ENCODE measurements at regions not wholly inside any gene's neighbourhood (a gene's known extent, or its start where the extent isn't known, plus 50 kb on each side); places are given as distances from the start of the nearest gene placed in this dataset.

DNA sequence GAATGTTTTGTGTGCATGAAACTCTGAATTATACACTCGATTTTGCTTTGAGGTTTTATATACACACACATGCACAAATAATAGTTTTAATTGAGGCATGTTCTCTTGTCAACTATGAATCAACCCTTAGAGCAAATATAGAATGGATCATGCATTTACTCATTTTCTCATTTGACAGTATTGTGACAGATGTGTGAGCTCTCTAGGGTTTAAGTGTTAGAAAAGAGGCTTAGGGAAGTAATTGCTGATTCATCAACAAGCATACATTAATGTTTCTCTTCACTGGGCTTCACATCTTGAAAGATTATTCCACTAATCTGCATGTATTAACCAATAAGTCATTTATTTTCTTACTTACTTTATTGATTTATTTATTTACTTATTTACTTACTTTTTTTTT is 1356.8 kb upstream of the ACO1 start:
- TF ChIP-seq, protein P1, sequence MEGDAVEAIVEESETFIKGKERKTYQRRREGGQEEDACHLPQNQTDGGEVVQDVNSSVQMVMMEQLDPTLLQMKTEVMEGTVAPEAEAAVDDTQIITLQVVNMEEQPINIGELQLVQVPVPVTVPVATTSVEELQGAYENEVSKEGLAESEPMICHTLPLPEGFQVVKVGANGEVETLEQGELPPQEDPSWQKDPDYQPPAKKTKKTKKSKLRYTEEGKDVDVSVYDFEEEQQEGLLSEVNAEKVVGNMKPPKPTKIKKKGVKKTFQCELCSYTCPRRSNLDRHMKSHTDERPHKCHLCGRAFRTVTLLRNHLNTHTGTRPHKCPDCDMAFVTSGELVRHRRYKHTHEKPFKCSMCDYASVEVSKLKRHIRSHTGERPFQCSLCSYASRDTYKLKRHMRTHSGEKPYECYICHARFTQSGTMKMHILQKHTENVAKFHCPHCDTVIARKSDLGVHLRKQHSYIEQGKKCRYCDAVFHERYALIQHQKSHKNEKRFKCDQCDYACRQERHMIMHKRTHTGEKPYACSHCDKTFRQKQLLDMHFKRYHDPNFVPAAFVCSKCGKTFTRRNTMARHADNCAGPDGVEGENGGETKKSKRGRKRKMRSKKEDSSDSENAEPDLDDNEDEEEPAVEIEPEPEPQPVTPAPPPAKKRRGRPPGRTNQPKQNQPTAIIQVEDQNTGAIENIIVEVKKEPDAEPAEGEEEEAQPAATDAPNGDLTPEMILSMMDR (conservative IDR thresholded peaks at IDR 0.05) = no peak
- TF ChIP-seq EZH2 (IDR thresholded peaks at IDR 0.05; ENCODE audit: low read depth) = no peak

Data from PC-9 (cell line).